ENCODE measurements at regions not wholly inside any gene's neighbourhood (a gene's known extent, or its start where the extent isn't known, plus 50 kb on each side); places are given as distances from the start of the nearest gene placed in this dataset.

- TF ChIP-seq, protein P1, sequence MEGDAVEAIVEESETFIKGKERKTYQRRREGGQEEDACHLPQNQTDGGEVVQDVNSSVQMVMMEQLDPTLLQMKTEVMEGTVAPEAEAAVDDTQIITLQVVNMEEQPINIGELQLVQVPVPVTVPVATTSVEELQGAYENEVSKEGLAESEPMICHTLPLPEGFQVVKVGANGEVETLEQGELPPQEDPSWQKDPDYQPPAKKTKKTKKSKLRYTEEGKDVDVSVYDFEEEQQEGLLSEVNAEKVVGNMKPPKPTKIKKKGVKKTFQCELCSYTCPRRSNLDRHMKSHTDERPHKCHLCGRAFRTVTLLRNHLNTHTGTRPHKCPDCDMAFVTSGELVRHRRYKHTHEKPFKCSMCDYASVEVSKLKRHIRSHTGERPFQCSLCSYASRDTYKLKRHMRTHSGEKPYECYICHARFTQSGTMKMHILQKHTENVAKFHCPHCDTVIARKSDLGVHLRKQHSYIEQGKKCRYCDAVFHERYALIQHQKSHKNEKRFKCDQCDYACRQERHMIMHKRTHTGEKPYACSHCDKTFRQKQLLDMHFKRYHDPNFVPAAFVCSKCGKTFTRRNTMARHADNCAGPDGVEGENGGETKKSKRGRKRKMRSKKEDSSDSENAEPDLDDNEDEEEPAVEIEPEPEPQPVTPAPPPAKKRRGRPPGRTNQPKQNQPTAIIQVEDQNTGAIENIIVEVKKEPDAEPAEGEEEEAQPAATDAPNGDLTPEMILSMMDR (IDR thresholded peaks at IDR 0.05) = no peak
- TF ChIP-seq POLR2AphosphoS5 (IDR thresholded peaks at IDR 0.05) (no peak), POLR2A (IDR thresholded peaks at IDR 0.05) (no peak), EP300 (IDR thresholded peaks at IDR 0.05) (no peak)
Measured at GRCh38 chr5:38107096-38107495, 151.3 kb upstream of the EGFLAM start.
